Astrocyte (in vitro differentiated cells and primary cell): ENCODE measurements at regions not wholly inside any gene's neighbourhood (a gene's known extent, or its start where the extent isn't known, plus 50 kb on each side); places are given as distances from the start of the nearest gene placed in this dataset.
A peak's percentile ranks its signal among the peaks of the same experiment; 100 is the strongest.
"Not testable (repeated sequence)": the region's sequence is repeated elsewhere in the genome, so short reads cannot be mapped to it uniquely, and the experiment has no call there.

Source experiments
- DNase-seq: peaks from one replicate; pipeline ENCODE4 v3.0.0-alpha.2; 2010; ENCODE audit warnings: low read depth
- FAIRE-seq: peaks from 2 replicates; lab custom pipeline; 2011; peaks lifted over from hg19 to GRCh38; lab: Jason Lieb, UNC
- H2AFZ ChIP-seq: 2 replicates; pipeline ENCODE4 v1.6.0; 2012; ENCODE audit warnings: low read depth, low read length, inconsistent platforms
- H3K27ac ChIP-seq: 2 replicates; pipeline ENCODE4 v1.5.1; 2011; ENCODE audit warnings: low read depth, low read length, inconsistent platforms
- H3K27me3 ChIP-seq: 2 replicates; pipeline ENCODE4 v1.6.0; 2011; ENCODE audit warnings: low read length, inconsistent platforms; ENCODE audit not compliant: insufficient read depth
- H3K36me3 ChIP-seq: 2 replicates; pipeline ENCODE4 v1.5.1; 2011; ENCODE audit warnings: low read length, inconsistent platforms; ENCODE audit not compliant: insufficient read depth
- H3K4me1 ChIP-seq: 2 replicates; pipeline ENCODE4 v1.5.1; 2011; ENCODE audit warnings: low read length, inconsistent platforms; ENCODE audit not compliant: insufficient read depth
- H3K4me2 ChIP-seq: 2 replicates; pipeline ENCODE4 v1.6.0; 2012; ENCODE audit warnings: low read length, inconsistent platforms
- H3K4me3 ChIP-seq: 2 replicates; pipeline ENCODE4 v1.5.1; 2011; ENCODE audit warnings: low read depth, mild to moderate bottlenecking, low read length, inconsistent platforms; ENCODE audit not compliant: insufficient read depth
- H3K79me2 ChIP-seq: 2 replicates; pipeline ENCODE4 v1.6.0; 2012; ENCODE audit warnings: mild to moderate bottlenecking, low read length, inconsistent platforms; ENCODE audit not compliant: insufficient read depth
- H3K9ac ChIP-seq: 2 replicates; pipeline ENCODE4 v1.6.0; 2012; ENCODE audit warnings: mild to moderate bottlenecking, low read length, inconsistent platforms
- H3K9me3 ChIP-seq: 2 replicates; pipeline ENCODE4 v1.5.1; 2012; ENCODE audit warnings: low read depth, mild to moderate bottlenecking, low read length, inconsistent platforms; ENCODE audit not compliant: insufficient read depth
- H4K20me1 ChIP-seq: 2 replicates; pipeline ENCODE4 v1.6.0; 2012; ENCODE audit warnings: low read length, inconsistent platforms; ENCODE audit not compliant: insufficient read depth
- H3K27ac Mint-ChIP-seq: one replicate; pipeline ENCODE4 v1.8.0; 2021; ENCODE audit warnings: mild to moderate bottlenecking, mixed read lengths; ENCODE audit not compliant: unreplicated experiment
- H3K27me3 Mint-ChIP-seq: one replicate; pipeline ENCODE4 v1.8.0; 2021; ENCODE audit warnings: low read depth, mixed read lengths; ENCODE audit not compliant: unreplicated experiment
- H3K36me3 Mint-ChIP-seq: one replicate; pipeline ENCODE4 v1.8.0; 2021; ENCODE audit warnings: low read depth, mixed read lengths; ENCODE audit not compliant: unreplicated experiment
- H3K4me1 Mint-ChIP-seq: one replicate; pipeline ENCODE4 v1.8.0; 2021; ENCODE audit warnings: low read depth, mixed read lengths; ENCODE audit not compliant: unreplicated experiment
- H3K4me3 Mint-ChIP-seq: one replicate; pipeline ENCODE4 v1.8.0; 2021; ENCODE audit warnings: mild to moderate bottlenecking, moderate library complexity, mixed read lengths; ENCODE audit not compliant: unreplicated experiment
- H3K9me3 Mint-ChIP-seq: one replicate; pipeline ENCODE4 v1.8.0; 2021; ENCODE audit warnings: mild to moderate bottlenecking, mixed read lengths; ENCODE audit not compliant: unreplicated experiment
- CTCF ChIP-seq: IDR thresholded peaks from 2 replicates; pipeline ENCODE4 v1.5.1; 2011; ENCODE audit warnings: low read depth, mild to moderate bottlenecking, inconsistent platforms, low read length, moderate library complexity; ENCODE audit not compliant: insufficient read depth
- EZH2 ChIP-seq: IDR thresholded peaks from 2 replicates; pipeline ENCODE4 v1.6.1; 2012; ENCODE audit warnings: mild to moderate bottlenecking, low read length, inconsistent platforms; ENCODE audit not compliant: insufficient read depth

GRCh38 chr4:17436047-17436749 is 75.7 kb downstream of the QDPR start:
- H3K36me3 Mint-ChIP-seq, H3K79me2 ChIP-seq, H3K27ac ChIP-seq, H3K4me1 Mint-ChIP-seq, H3K9ac ChIP-seq, FAIRE-seq, H3K4me3 ChIP-seq, H3K4me2 ChIP-seq, H3K36me3 ChIP-seq, DNase-seq, H3K27me3 ChIP-seq, H3K4me1 ChIP-seq, H2AFZ ChIP-seq, H3K27ac Mint-ChIP-seq, H3K27me3 Mint-ChIP-seq, H4K20me1 ChIP-seq, H3K9me3 ChIP-seq, H3K4me3 Mint-ChIP-seq: not testable (repeated sequence)
- H3K9me3 Mint-ChIP-seq = peaks cover 15% of the 10 kb centered on the region

DNA sequence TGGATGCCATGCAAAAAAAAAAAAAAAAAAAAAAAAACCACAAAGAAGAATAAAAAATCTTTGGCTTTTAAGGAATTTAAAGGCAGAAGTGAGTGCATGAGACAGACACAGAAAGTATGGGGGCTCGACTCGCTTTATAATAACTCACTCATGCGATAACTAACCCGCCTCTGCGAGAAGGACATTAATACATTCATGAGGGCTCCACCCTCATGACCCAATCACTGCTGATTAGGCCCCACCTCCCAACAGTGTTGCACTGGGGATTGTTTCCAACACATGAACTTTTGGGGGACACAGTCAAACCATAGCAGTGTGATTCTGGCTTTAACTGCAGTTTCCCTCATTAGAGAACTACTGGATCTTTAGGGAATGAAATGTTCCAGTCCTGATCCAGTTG is 78.1 kb downstream of the QDPR start:
- Histone ChIP-seq H3K4me1 (no peaks in the 10 kb centered on the region), H3K27ac (no peak overlapping the region), H3K4me3 (no peak overlapping the region)

DNA sequence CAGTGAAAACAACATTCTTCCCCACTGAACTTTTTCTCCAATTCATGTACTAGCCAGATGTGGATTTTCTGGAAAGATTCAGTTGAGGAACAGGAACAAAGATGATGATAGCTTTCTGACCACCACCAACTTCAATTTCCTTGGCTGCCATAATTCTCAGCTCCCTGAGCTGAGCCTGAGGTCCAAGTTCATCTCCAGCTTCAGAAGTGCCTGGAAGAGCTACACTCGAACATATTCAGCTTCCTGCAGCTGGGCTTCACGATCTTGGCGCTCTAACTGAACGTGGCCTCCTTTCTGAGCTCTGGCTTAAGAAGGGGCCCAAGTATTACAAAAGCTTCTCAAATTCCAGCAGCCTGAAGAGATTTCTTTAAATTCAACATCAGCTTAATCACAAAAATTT is 83.9 kb downstream of the QDPR start:
- H3K36me3 ChIP-seq = no peaks in the 10 kb centered on the region
- H3K9me3 Mint-ChIP-seq = peaks cover under 1% of the 10 kb centered on the region

More for the DNA sequence above, 78.1 kb downstream of the QDPR start:
- H3K36me3 ChIP-seq = no peaks in the 10 kb centered on the region
- no peak for TF ChIP-seq EZH2
- no peak for TF ChIP-seq CTCF
- no peak overlapping the region for H3K9ac ChIP-seq
- peak; percentile 18 for DNase-seq
- no peak overlapping the region for H3K4me3 Mint-ChIP-seq
- H3K4me2 ChIP-seq = no peak overlapping the region
- no peak overlapping the region for H3K27ac Mint-ChIP-seq
- no peaks in the 10 kb centered on the region for H3K36me3 Mint-ChIP-seq
- FAIRE-seq = no peak
- H4K20me1 ChIP-seq = no peaks in the 10 kb centered on the region
- H2AFZ ChIP-seq = no peak overlapping the region
- H3K27me3 ChIP-seq = no peaks in the 10 kb centered on the region
- H3K27me3 Mint-ChIP-seq = no peaks in the 10 kb centered on the region
- H3K79me2 ChIP-seq = no peaks in the 10 kb centered on the region
- no peaks in the 10 kb centered on the region for H3K9me3 ChIP-seq
- H3K4me1 Mint-ChIP-seq = no peaks in the 10 kb centered on the region
- H3K9me3 Mint-ChIP-seq = peaks cover 12% of the 10 kb centered on the region

More for the DNA sequence above, 83.9 kb downstream of the QDPR start:
- FAIRE-seq (no peak), DNase-seq (no peak)
- H3K4me3 ChIP-seq = no peak overlapping the region
- TF ChIP-seq CTCF = no peak
- TF ChIP-seq EZH2 = no peak
- no peaks in the 10 kb centered on the region for H3K9me3 ChIP-seq
- no peak overlapping the region for H3K27ac ChIP-seq
- no peaks in the 10 kb centered on the region for H3K27me3 ChIP-seq
- no peaks in the 10 kb centered on the region for H3K79me2 ChIP-seq
- H3K4me1 ChIP-seq = no peaks in the 10 kb centered on the region
- Mint-ChIP-seq H3K27ac (no peak overlapping the region), H3K36me3 (no peaks in the 10 kb centered on the region), H3K4me3 (no peak overlapping the region), H3K4me1 (no peaks in the 10 kb centered on the region), H3K27me3 (peaks cover 2% of the 10 kb centered on the region)
- no peak overlapping the region for H3K9ac ChIP-seq
- no peak overlapping the region for H3K4me2 ChIP-seq
- H4K20me1 ChIP-seq = no peaks in the 10 kb centered on the region
- no peak overlapping the region for H2AFZ ChIP-seq
